GM12878 (cell line): ENCODE measurements at regions not wholly inside any gene's neighbourhood (a gene's known extent, or its start where the extent isn't known, plus 50 kb on each side); places are given as distances from the start of the nearest gene placed in this dataset.

Source experiments
- ATAC-seq: fragments of 200-7000 bp; cut with Tn5 transposase; 3 replicates; pipeline ENCODE4 v1.9.1; 2020; ENCODE audit warnings: mild to moderate bottlenecking, moderate library complexity
- BruUV-seq: library from RNA; stranded (reverse); fragments of 400-500 nt; replicated peaks from 2 replicates; lab custom pipeline; 2021; lab: Mats Ljungman, UMichigan
- CTCF ChIA-PET: fragments of 300-600 bp; sonication (Branson Sonifier 250); formaldehyde crosslinking; extraction: SDS; loops from one replicate; lab custom pipeline; 2021; ENCODE audit warnings: inconsistent platforms; lab: Yijun Ruan, JAX
- POLR2A ChIA-PET: fragments of 350-600 bp; formaldehyde crosslinking; extraction: SDS; loops from one replicate; lab custom pipeline; 2021; ENCODE audit warnings: inconsistent platforms; lab: Charles Lee
- RAD21 ChIA-PET: fragments of 300-600 bp; sonication (Branson Sonifier 250); formaldehyde crosslinking; loops from one replicate; lab custom pipeline; 2023; ENCODE audit warnings: antibody characterized with exemption; ENCODE audit not compliant: unreplicated experiment; lab: Charles Lee
- SMC1A ChIA-PET: fragments of 300-600 bp; sonication (Branson Sonifier 250); formaldehyde crosslinking; loops from one replicate; lab custom pipeline; 2023; ENCODE audit not compliant: unreplicated experiment, uncharacterized antibody; lab: Charles Lee
- DNase-seq: peaks from one replicate; pipeline ENCODE4 v3.0.0-alpha.2; 2011; ENCODE audit warnings: low read depth, low spot score
- FAIRE-seq: peaks from 3 replicates; lab custom pipeline; 2011; peaks lifted over from hg19 to GRCh38; lab: Jason Lieb, UNC
- H2AFZ ChIP-seq: 2 replicates; pipeline ENCODE4 v1.6.0; 2011; ENCODE audit warnings: low read depth, low read length, control low read depth; ENCODE audit not compliant: control insufficient read depth
- H3K27ac ChIP-seq: 2 replicates; pipeline ENCODE4 v1.5.1; 2011; ENCODE audit warnings: control low read depth; ENCODE audit not compliant: control insufficient read depth, insufficient read depth
- H3K27me3 ChIP-seq, 2 experiments: replicated peaks in 1 of 2; 2 replicates each; pipeline versions ENCODE4 v1.6.0 to v1.6.1; 2011; ENCODE audit warnings: low read length in 1 of 2; ENCODE audit not compliant: control insufficient read depth in 2 of 2, insufficient read depth in 2 of 2
- H3K36me3 ChIP-seq, 2 experiments: 2 replicates each; pipeline ENCODE4 v1.5.1; 2011; ENCODE audit warnings: low read length in 1 of 2; ENCODE audit not compliant: control insufficient read depth in 2 of 2, insufficient read depth in 2 of 2
- H3K4me1 ChIP-seq: 2 replicates; pipeline ENCODE4 v1.6.1; 2011; ENCODE audit warnings: mild to moderate bottlenecking, low read length, moderate library complexity, mixed read lengths; ENCODE audit not compliant: control insufficient read depth, insufficient read depth
- H3K4me2 ChIP-seq: 2 replicates; pipeline ENCODE4 v1.6.0; 2011; ENCODE audit warnings: control low read depth; ENCODE audit not compliant: control insufficient read depth, insufficient read depth
- H3K4me3 ChIP-seq: fragments of 200-600 bp; sonication (generic); 2 replicates; pipeline ENCODE4 v1.5.1; 2016
- H3K79me2 ChIP-seq: 2 replicates; pipeline ENCODE4 v1.6.0; 2011; ENCODE audit warnings: low read length; ENCODE audit not compliant: control insufficient read depth, insufficient read depth
- H3K9ac ChIP-seq: 2 replicates; pipeline ENCODE4 v1.8.0; 2011; ENCODE audit warnings: low read length, control low read depth, mixed read lengths; ENCODE audit not compliant: control insufficient read depth, insufficient read depth
- H3K9me3 ChIP-seq: replicated peaks from 3 replicates; pipeline ENCODE4 v1.5.1; 2011; ENCODE audit warnings: mild to moderate bottlenecking, low read length; ENCODE audit not compliant: control insufficient read depth, insufficient read depth
- H4K20me1 ChIP-seq: 2 replicates; pipeline ENCODE4 v1.6.0; 2011; ENCODE audit not compliant: control insufficient read depth, insufficient read depth
- BCLAF1 ChIP-seq: fragments of 450-650 bp; IDR thresholded peaks from 2 replicates; pipeline ENCODE4 v1.6.1; 2017; ENCODE audit warnings: antibody characterized with exemption, mild to moderate bottlenecking, moderate library complexity
- CBFB ChIP-seq: IDR thresholded peaks from 2 replicates; pipeline ENCODE4 v1.6.1; 2016; ENCODE audit warnings: antibody characterized with exemption, low read depth
- CHD4 ChIP-seq: fragments of 200-600 bp; sonication (generic); IDR thresholded peaks from 2 replicates; pipeline ENCODE4 v1.6.1; 2016; ENCODE audit warnings: mild to moderate bottlenecking
- EED ChIP-seq: sonication (generic); IDR thresholded peaks from 2 replicates; pipeline ENCODE4 v1.6.1; 2016; ENCODE audit warnings: antibody characterized with exemption, low read depth
- IKZF1 ChIP-seq: fragments of 450-650 bp; conservative IDR thresholded peaks from 2 replicates; pipeline ENCODE4 v1.6.1; 2017; ENCODE audit warnings: antibody characterized with exemption, mild to moderate bottlenecking
- IRF4 ChIP-seq: IDR thresholded peaks from 2 replicates; pipeline ENCODE4 v1.6.1; 2011; ENCODE audit warnings: low read depth, low read length
- MEF2A ChIP-seq: IDR thresholded peaks from 2 replicates; pipeline ENCODE4 v1.6.1; 2011; ENCODE audit warnings: low read depth, mild to moderate bottlenecking, low read length, moderate library complexity; ENCODE audit not compliant: insufficient read depth
- NR2C1 ChIP-seq: fragments of 450-650 bp; IDR thresholded peaks from 2 replicates; pipeline ENCODE4 v1.6.1; 2017; ENCODE audit warnings: antibody characterized with exemption, mild to moderate bottlenecking, moderate library complexity
- PML ChIP-seq: IDR thresholded peaks from 2 replicates; pipeline ENCODE4 v1.6.1; 2012; ENCODE audit warnings: low read length, inconsistent platforms
- POU2F2 ChIP-seq: IDR thresholded peaks from 3 replicates; pipeline ENCODE4 v1.6.1; 2011; ENCODE audit warnings: low read depth, mild to moderate bottlenecking, low read length, borderline replicate concordance
- RAD51 ChIP-seq: fragments of 450-650 bp; IDR thresholded peaks from 2 replicates; pipeline ENCODE4 v1.6.1; 2016; ENCODE audit warnings: moderate library complexity, mild to moderate bottlenecking, inconsistent platforms
- ZNF24 ChIP-seq: fragments of 450-650 bp; IDR thresholded peaks from 2 replicates; pipeline ENCODE4 v1.6.1; 2017; ENCODE audit warnings: antibody characterized with exemption, mild to moderate bottlenecking
- ZNF592 ChIP-seq: fragments of 450-650 bp; IDR thresholded peaks from 2 replicates; pipeline ENCODE4 v1.6.1; 2017; ENCODE audit warnings: mild to moderate bottlenecking, moderate library complexity
- WGBS: methylation state at CpG from one replicate; pipeline ENCODE4 v1.1.6; 2016; ENCODE audit warnings: low lambda C conversion rate; ENCODE audit not compliant: insufficient replicate concordance, insufficient coverage; ENCODE audit errors: missing lambda C conversion rate; 5-methylcytosine and 5-hydroxymethylcytosine counted together
- in situ Hi-C: fragments of 300-500 bp; cut with MboI; formaldehyde crosslinking; loops from 9 replicates; pipeline ENCODE4 v1.14.3; 2018; ENCODE audit warnings: mixed read lengths
- intact Hi-C: fragments of 100-400 bp; cut with micrococcal nuclease; formaldehyde crosslinking; loops from one replicate; pipeline ENCODE4 v1.14.2; 2022; ENCODE audit not compliant: unreplicated experiment

- Histone ChIP-seq H3K4me3 (no peak overlapping the region), H3K9me3 (peaks cover 2% of the 10 kb centered on the region; the same call in 1 of the 3 replicates), H3K27me3 (no peaks in the 10 kb centered on the region), H3K27ac (no peak overlapping the region), H3K4me1 (no peaks in the 10 kb centered on the region), H3K4me2 (no peak overlapping the region), H3K9ac (no peak overlapping the region), H2AFZ (no peak overlapping the region), H4K20me1 (no peaks in the 10 kb centered on the region), H3K36me3 (no peaks in the 10 kb centered on the region), H3K79me2 (no peaks in the 10 kb centered on the region)
- ATAC-seq (no peak), DNase-seq (no peak), FAIRE-seq (no peak)
- ChIA-PET RAD21 (no interaction called here), POLR2A (interaction anchor here (0.5 kb wide), 1 partner anchor 147 kb away, joined by 4 read pairs; the partner anchor contains the start of gene PRPF40A), CTCF (no interaction called here), SMC1A (no interaction called here)
- no peak for TF ChIP-seq BCLAF1
- TF ChIP-seq RAD51 = no peak
- no peak for TF ChIP-seq IKZF1
- no peak for TF ChIP-seq ZNF24
- TF ChIP-seq PML = no peak
- TF ChIP-seq MEF2A = no peak
- no peak for TF ChIP-seq EED
- no peak for TF ChIP-seq IRF4
- no peak for TF ChIP-seq CHD4
- no peak for TF ChIP-seq CBFB
- TF ChIP-seq NR2C1 = no peak
- TF ChIP-seq ZNF592 = no peak
- TF ChIP-seq POU2F2 = no peak
- BruUV-seq = no TSS peak
- intact Hi-C loops (no loop called here), in situ Hi-C loops (no loop called here)
- 0% methylated on average over 1 of the region's 1 CpG for WGBS
Measured at GRCh38 chr2:152863826-152864225, 145.4 kb downstream of the ARL6IP6 start.
